Activated T-cell treated with anti-CD3 and anti-CD28 coated beads, Interleukin-2, amount 50 U/mL, for 4 hours (primary cell): ENCODE measurements at regions not wholly inside any gene's neighbourhood (a gene's known extent, or its start where the extent isn't known, plus 50 kb on each side); places are given as distances from the start of the nearest gene placed in this dataset.

ENCODE experiments used
- ATAC-seq, 2 donors: fragments of 200-7000 bp; cut with Tn5 transposase; one replicate each; pipeline ENCODE4 v1.10.0; 2021
- DNase-seq: peaks from one replicate; pipeline ENCODE4 v3.0.0-alpha.2; 2020
- H3K27me3 Mint-ChIP-seq: one replicate; pipeline ENCODE4 v1.8.0; 2021; ENCODE audit warnings: low read depth, mixed read lengths
- H3K36me3 Mint-ChIP-seq: one replicate; pipeline ENCODE4 v1.8.0; 2022; ENCODE audit warnings: mixed read lengths; ENCODE audit not compliant: insufficient read depth
- H3K4me1 Mint-ChIP-seq: one replicate; pipeline ENCODE4 v1.8.0; 2021; ENCODE audit warnings: low read depth, mixed read lengths
- H3K4me3 Mint-ChIP-seq: one replicate; pipeline ENCODE4 v1.8.0; 2021; ENCODE audit warnings: mild to moderate bottlenecking, moderate library complexity, mixed read lengths
- H3K9me3 Mint-ChIP-seq: one replicate; pipeline ENCODE4 v1.8.0; 2021; ENCODE audit warnings: mixed read lengths

DNA sequence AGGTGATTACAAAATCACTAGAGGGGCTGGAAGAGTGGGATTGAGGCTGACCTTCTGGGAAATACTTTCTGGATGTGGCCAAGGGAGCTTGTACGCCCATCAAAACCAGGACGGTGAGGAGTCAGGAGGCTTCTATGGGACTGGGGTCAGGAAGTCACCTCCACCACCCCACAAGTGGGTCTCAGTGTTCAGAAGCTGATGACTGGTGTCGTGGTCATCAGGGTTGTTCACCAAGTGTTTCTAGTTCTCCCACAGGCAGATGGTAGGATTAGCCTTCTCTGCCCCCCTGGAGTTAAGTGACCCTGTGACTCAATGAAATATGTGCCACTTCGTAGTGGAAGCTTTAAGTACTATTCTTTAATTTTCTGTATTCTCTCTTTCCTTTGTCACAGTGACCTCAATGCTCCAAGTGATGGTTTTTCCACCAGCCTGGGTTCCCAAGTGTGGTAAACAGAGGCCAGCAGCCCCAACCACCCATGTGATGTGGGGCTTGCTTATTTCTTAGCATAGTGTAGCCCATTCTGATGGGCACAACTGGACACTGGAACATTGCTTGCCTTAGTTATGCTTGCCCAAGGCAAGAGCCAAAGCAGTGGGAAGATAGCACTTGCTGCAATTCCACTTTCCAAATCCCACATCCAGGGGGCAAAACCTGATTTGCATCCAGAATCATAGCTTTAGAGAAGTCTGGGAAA is 258.8 kb downstream of the CYP26B1 start:
- ATAC-seq (no peak), DNase-seq (no peak)
- H3K27me3 Mint-ChIP-seq: peaks cover 8% of the 10 kb centered on the region
- no peak overlapping the region for H3K4me3 Mint-ChIP-seq
- H3K36me3 Mint-ChIP-seq: no peaks in the 10 kb centered on the region
- no peaks in the 10 kb centered on the region for H3K4me1 Mint-ChIP-seq
- H3K9me3 Mint-ChIP-seq: no peaks in the 10 kb centered on the region

DNA sequence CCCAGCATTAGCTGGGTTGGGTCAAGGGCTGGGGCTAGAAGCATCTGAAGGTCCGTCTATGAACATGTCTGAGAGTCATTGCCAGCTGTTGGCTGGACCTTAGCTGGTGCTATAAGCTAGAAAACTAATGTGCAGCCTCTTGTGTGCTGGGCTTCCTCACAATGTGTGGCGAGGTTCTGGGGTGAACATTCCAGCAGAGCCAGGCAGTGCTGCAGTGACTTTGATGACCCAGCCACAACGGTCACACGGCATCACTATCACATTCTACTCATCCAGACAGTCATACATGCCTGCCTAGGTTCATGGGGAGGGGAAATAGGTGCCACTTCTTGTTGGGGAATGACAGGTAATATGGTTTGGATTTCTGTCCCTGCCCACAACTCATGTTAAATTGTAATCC is 260.5 kb downstream of the CYP26B1 start:
- no peak for DNase-seq
- no peaks in the 10 kb centered on the region for H3K36me3 Mint-ChIP-seq
- H3K27me3 Mint-ChIP-seq: peaks cover 6% of the 10 kb centered on the region
- H3K4me3 Mint-ChIP-seq: no peak overlapping the region
- no peaks in the 10 kb centered on the region for H3K4me1 Mint-ChIP-seq
- ATAC-seq: no peak
- H3K9me3 Mint-ChIP-seq: no peaks in the 10 kb centered on the region

DNA sequence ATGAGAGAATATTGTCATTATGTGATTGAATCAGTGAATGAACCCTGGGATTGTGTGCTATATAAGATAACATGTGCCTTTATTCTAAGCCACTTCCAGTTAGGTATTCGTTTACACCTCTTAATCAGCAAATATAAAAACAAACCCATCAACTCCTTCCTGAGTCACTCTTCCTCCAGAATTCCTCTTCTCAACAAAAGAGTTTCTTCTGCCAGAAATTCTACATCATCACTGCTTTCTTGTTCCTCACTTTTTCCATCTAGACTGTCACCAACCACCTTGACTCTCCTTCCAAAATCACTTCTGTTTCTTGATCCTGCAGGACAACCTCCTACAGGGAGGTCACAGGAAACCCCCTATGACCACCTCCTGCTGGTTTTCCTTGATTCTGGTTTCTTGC is 261.4 kb downstream of the CYP26B1 start:
- no peaks in the 10 kb centered on the region for H3K9me3 Mint-ChIP-seq
- peaks cover 6% of the 10 kb centered on the region for H3K27me3 Mint-ChIP-seq

DNA sequence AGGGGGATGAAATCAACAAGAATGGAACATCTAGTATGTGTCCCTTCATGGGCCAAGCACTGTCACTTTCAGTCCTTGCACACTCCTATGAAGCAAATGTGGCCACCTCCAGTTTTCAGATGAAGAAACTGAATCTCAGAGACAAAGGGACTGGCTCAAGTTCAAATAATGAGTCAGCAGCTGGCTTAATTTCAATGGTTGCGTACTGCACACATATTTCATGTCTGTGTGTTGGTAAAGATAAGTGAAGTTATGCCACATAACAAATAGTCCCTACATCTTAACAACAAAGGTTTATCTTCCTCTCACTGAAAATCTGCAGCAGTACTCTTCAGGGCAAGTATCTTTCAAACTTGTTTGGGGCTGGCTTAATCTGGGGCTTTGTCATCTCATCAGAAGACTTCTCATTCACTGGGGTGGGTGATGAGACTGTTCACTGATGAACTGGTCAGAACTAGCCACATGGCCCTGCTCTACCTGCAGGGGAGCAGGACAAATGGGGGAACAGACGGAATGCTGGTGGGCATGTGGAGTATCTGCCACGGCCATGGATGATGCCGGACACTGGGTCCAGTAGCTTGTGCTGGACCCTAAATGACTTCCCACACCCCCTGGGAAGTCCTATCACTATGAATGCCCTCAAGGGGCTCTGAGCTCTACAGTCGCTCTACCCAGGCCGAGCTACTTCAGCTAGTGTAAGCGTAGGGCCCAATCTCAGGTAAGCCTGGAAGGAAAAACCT is 263.2 kb downstream of the CYP26B1 start:
- ATAC-seq (no peak), DNase-seq (no peak)
- no peaks in the 10 kb centered on the region for H3K4me1 Mint-ChIP-seq
- H3K36me3 Mint-ChIP-seq: no peaks in the 10 kb centered on the region
- H3K27me3 Mint-ChIP-seq: peaks cover 6% of the 10 kb centered on the region
- H3K4me3 Mint-ChIP-seq: no peak overlapping the region
- H3K9me3 Mint-ChIP-seq: no peaks in the 10 kb centered on the region

More for the DNA sequence above, 261.4 kb downstream of the CYP26B1 start:
- Mint-ChIP-seq H3K36me3 (no peaks in the 10 kb centered on the region), H3K4me3 (no peak overlapping the region), H3K4me1 (no peaks in the 10 kb centered on the region)
- no peak for ATAC-seq
- no peak for DNase-seq

DNA sequence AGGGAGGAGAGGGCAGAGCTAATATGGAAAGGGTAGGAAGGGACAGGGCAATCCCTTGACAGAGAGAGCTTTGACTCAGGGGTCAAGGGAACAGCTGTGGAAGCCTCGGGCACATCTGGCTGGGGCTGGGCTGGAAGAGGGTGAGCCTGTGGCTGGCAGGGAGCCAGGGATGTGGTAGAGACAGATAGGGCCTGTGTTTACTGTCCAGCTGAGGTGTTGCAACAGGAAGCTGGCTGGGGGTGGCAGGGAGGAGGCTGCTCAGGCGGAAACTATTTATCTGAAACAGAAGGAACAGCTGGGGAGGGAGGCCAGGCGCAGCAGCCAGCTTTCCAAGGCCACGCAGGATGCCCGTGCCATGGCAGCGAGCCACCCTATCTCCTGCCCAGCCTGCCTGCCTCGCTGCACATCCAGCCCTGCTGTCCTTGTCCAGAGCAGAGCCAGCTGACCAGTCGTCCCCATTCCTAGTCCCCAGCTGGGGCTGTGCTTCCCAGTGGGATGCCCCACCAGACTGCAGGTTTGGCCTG is 264.7 kb downstream of the CYP26B1 start:
- Mint-ChIP-seq H3K4me3 (no peak overlapping the region), H3K36me3 (no peaks in the 10 kb centered on the region), H3K4me1 (no peaks in the 10 kb centered on the region), H3K27me3 (peaks cover 2% of the 10 kb centered on the region), H3K9me3 (no peaks in the 10 kb centered on the region)
- ATAC-seq: no peak
- DNase-seq: no peak

DNA sequence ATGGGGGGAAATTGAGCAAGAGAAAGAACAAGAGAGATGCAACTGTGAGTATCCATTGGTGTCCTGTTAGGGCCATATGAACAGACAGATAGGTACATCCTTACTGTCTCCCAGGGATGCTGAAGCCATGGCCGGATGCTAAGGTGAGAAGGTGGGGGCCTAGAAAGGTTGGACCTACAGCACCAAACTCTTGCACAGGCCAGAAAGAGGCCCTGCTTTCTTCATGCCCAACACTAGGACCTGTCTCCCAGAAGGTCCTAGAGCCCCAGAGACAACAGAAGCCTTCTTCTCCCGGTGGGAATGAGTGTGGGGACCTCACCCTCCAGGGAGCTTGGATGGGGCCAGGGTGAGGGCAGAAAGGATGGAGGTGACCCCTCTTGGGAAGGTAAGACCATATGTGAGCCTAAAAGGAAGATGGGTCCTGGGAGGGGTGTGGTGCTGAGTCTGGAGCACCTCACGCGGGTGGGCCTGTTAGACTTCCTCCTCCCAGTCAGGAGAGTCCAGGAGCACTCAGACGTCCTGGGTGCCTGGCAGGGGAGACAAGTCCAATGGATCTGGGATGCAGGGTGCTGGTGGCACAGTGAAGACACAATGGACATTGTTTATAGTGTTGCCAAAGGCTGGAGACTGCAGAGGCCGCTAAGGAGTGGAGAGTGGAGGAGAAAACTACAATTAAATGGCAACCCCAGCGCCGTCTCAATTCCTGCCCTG is 265.3 kb downstream of the CYP26B1 start:
- H3K36me3 Mint-ChIP-seq: no peaks in the 10 kb centered on the region
- no peak overlapping the region for H3K4me3 Mint-ChIP-seq
- DNase-seq (no peak), ATAC-seq (no peak)
- H3K4me1 Mint-ChIP-seq: no peaks in the 10 kb centered on the region
- no peaks in the 10 kb centered on the region for H3K9me3 Mint-ChIP-seq
- H3K27me3 Mint-ChIP-seq: peaks cover 2% of the 10 kb centered on the region

DNA sequence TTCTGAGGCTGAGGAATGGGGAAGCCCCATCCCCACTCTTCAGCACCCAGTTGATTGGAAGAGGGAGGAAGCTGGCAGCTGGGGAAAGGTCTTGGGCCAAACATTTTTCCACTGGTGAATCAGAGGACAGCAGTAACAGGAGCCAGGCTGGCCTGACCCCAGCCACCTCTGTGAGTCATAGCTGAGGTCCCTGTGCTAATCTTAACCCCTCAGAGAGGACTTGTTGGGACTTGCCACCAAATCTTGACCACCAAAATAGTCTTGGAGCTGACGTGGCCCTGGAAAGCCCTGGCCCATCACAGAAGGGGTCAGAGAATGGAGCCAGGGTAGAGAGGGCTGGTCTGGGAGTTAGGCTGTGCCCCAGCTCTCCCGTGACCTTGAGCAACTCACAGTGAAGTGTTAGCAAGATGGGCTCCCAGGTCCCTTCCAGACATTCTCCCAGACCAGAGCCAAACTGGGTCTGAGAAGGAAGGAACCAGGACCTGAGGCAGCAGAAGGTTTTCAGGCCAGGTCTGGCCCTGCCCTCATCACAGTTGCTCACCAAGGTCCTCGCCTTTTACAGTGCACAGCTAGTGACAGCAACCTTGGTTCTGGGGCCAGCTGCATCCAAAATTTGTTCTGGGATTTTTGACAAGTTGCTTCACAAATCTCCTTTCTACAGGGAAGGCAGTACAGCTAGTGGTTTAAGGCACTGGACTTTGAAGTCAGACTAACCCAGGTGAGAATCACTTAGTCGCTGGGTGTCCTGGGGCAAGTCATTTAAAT is 266.6 kb downstream of the CYP26B1 start:
- DNase-seq: no peak
- no peak overlapping the region for H3K4me3 Mint-ChIP-seq
- H3K9me3 Mint-ChIP-seq: no peaks in the 10 kb centered on the region
- no peaks in the 10 kb centered on the region for H3K4me1 Mint-ChIP-seq
- H3K36me3 Mint-ChIP-seq: no peaks in the 10 kb centered on the region
- ATAC-seq: no peak
- H3K27me3 Mint-ChIP-seq: peaks cover 2% of the 10 kb centered on the region

DNA sequence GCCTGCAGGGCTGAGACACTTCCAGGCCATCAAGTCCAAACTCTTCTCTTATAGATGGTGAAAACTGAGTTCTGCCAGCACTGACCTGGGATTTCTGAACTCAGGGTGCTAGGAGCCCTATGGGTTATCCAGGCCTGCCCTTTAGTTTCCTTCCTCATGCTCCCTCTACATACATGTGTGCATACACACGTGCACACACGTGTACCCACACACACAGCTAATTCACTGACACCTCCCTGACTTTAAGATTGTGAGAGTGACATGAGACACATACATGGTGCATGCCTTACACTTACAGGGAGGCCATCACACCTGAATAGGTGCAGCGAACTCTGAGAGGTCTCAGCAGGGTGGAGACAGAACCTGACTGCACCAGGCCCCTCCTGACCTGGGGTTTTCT is 267.4 kb downstream of the CYP26B1 start:
- Mint-ChIP-seq H3K4me3 (no peak overlapping the region), H3K27me3 (peaks cover 6% of the 10 kb centered on the region), H3K36me3 (no peaks in the 10 kb centered on the region), H3K9me3 (no peaks in the 10 kb centered on the region), H3K4me1 (no peaks in the 10 kb centered on the region)
- DNase-seq (no peak), ATAC-seq (no peak)

DNA sequence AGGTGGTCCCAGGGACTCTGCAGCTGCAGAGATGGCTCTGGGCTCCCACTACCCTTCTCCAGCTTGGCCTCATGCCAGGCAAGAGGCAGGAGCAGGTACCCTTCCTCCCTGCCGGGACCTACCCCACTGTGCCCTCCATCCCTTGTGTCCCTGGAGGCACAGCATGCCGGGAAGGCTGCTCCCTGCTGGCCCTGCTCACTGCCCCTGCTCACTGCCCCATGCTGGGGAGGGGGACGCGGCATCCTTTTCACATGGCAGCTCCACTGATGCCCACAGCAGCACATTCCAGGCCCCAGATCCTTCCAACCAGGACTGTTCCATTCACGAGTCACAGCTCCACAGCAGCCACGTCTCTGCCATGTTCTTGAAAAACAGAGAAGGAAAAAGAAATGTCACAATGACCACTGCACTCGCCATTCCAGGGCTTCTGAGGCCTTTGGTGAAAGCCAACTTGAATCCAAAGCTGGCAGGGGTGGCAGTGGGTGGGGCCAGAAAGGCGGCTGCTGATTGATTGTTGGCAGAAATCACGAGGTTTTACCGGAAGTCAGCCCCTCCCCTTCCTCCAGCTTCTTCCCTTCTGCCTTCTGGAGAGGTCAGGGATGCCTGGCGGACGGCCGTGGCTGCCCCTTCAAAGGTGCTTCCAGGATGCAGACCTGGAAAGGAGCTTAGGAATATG is 268.0 kb downstream of the CYP26B1 start:
- DNase-seq: no peak
- no peaks in the 10 kb centered on the region for H3K4me1 Mint-ChIP-seq
- peaks cover 7% of the 10 kb centered on the region for H3K27me3 Mint-ChIP-seq
- no peaks in the 10 kb centered on the region for H3K36me3 Mint-ChIP-seq
- ATAC-seq: no peak
- H3K9me3 Mint-ChIP-seq: no peaks in the 10 kb centered on the region
- no peak overlapping the region for H3K4me3 Mint-ChIP-seq

DNA sequence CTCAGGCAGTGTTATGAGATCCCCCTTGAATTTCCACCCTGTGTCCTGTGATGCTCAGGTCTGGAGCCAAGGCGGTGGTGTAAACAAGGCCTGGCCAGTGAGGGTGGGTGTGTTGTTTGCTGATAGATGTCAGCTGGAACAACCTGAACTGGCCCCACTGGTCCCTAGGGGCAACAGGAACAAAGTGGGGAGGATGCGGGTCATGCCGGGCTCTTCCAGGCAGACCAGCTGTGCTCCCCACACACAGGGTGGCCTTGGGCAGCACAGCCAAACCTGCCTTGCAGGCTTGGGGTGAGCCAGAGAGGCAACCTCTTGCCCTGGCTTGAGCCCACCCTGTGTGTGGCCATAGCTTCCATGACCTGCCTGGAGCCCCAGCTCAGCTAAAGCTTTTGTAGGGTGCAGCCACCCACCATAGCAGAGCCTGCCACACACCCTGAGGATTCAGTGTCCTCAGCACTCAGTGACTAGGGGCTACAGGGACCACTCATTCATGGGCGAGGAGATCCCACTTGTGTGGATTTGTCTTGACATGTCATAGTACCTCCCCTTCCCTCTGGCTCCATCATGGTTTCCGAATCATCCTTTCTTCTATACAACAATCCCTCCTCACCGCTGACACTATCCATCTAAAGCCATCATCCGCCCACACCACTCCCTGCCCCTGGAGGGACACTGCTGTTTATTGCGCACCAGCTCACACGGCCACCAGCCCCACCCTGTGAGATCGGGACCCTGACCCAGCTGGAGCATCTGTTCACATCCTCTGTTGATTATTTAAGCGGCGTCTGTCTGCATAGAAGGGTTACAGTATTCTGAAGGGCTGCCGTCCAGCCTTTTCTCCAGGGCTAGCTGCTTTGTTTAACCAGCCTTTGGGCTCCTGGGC is 268.8 kb downstream of the CYP26B1 start:
- H3K36me3 Mint-ChIP-seq: no peaks in the 10 kb centered on the region
- no peaks in the 10 kb centered on the region for H3K9me3 Mint-ChIP-seq
- no peaks in the 10 kb centered on the region for H3K4me1 Mint-ChIP-seq
- peaks cover 8% of the 10 kb centered on the region for H3K27me3 Mint-ChIP-seq
- ATAC-seq (no peak), DNase-seq (no peak)
- H3K4me3 Mint-ChIP-seq: no peak overlapping the region

DNA sequence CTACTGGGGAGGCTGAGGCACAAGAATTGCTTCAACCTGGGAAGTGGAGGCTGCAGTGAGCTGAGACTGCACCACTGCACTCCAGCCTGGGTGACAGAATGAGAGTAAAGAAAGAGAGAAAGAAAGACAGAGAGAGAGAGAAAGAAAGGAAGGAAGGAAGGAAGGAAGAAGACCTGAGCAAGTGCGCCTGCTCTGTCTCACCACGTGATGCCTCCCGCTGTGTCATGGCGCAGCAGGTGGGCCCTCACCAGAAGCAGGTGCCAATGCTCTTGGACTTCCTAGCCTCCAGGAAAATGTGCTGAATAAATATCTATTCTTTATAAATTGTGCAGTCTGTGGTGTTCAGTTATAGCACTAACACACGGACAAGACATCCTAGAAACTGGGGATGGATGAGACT is 270.0 kb downstream of the CYP26B1 start:
- Mint-ChIP-seq H3K27me3 (peaks cover 8% of the 10 kb centered on the region), H3K4me3 (no peak overlapping the region), H3K9me3 (no peaks in the 10 kb centered on the region), H3K4me1 (no peaks in the 10 kb centered on the region), H3K36me3 (no peaks in the 10 kb centered on the region)
- no peak for ATAC-seq
- no peak for DNase-seq

DNA sequence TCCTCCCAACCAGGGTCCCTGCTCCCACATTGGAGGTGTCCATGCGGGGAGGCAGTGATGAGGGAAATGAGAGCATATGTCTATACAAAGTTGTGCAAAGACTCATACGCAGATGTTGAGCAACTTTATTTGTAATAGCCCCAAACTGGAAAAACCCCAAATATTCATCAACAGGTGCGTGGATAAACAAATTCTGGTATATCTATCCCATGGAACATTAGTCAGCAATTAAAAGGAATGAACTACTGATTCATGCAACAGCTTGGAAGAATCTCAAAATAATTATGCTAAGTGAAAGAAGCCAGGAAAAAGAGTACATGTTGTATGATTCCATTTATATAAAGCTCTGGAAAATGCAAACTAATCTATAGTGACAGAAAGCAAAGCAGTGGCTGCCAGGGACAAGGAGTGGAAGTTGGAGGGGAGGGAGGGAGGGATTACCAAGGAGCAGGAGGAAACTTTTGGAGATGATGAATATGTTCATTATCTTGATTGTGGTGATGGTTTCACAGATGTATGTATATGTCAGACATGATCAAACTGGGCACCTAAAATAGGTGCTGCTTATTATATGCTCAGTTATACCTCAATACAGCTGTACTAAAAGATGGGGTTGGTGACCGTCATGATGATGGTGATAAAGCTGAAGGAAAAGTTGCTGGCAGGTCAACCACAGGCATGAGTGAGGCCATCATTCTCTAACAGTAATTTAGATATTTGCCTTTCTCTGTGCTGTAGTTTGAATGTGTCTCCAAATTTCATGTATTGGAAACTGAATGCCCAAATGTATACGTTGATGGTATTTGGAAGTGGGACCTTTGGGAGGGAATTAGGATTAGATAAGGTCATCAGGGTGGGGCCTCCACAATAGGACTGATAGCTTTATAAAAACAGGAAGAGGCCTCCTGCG is 270.9 kb downstream of the CYP26B1 start:
- peaks cover 11% of the 10 kb centered on the region for H3K27me3 Mint-ChIP-seq
- H3K4me1 Mint-ChIP-seq: no peaks in the 10 kb centered on the region
- ATAC-seq (no peak), DNase-seq (no peak)
- no peaks in the 10 kb centered on the region for H3K36me3 Mint-ChIP-seq
- no peaks in the 10 kb centered on the region for H3K9me3 Mint-ChIP-seq
- H3K4me3 Mint-ChIP-seq: no peak overlapping the region
